ENCODE measurements at regions not wholly inside any gene's neighbourhood (a gene's known extent, or its start where the extent isn't known, plus 50 kb on each side); places are given as distances from the start of the nearest gene placed in this dataset.
"Not testable (repeated sequence)": the region's sequence is repeated elsewhere in the genome, so short reads cannot be mapped to it uniquely, and the experiment has no call there.

GRCh38 chr20:17837179-17837578 lies 131.4 kb downstream of the SNX5 start:
- no peak for DNase-seq (ENCODE audit: low read depth in 2 of 3, low spot score in 1 of 3)

- DNase-seq (ENCODE audit: low read depth in 2 of 3, low spot score in 1 of 3), result no peak
These were observed 132.2 kb downstream of the SNX5 start for GRCh38 chr20:17836303-17836861.

GRCh38 chr20:17835934-17836300 lies 132.7 kb downstream of the SNX5 start:
- DNase-seq (ENCODE audit: low read depth in 2 of 3, low spot score in 1 of 3), result no peak

GRCh38 chr20:17835240-17835933 lies 133.2 kb downstream of the SNX5 start:
- DNase-seq (ENCODE audit: low read depth in 2 of 3, low spot score in 1 of 3), result no peak

GRCh38 chr20:17834804-17835203 lies 133.8 kb downstream of the SNX5 start:
- DNase-seq (ENCODE audit: low read depth in 2 of 3, low spot score in 1 of 3), result no peak

- no peak for DNase-seq (ENCODE audit: low read depth in 2 of 3, low spot score in 1 of 3)
These were observed 133.4 kb downstream of the BANF2 start for GRCh38 chr20:17833036-17833674.

- no peak for DNase-seq (ENCODE audit: low read depth in 2 of 3, low spot score in 1 of 3)
These were observed 132.6 kb downstream of the BANF2 start for GRCh38 chr20:17832236-17832915.

GRCh38 chr20:17828598-17829144 lies 128.9 kb downstream of the BANF2 start:
- DNase-seq (ENCODE audit: low read depth in 2 of 3, low spot score in 1 of 3), result no peak

GRCh38 chr20:17827759-17828559 lies 128.2 kb downstream of the BANF2 start:
- DNase-seq (ENCODE audit: low read depth in 2 of 3, low spot score in 1 of 3), result no peak

GRCh38 chr20:17827079-17827478 lies 127.3 kb downstream of the BANF2 start:
- DNase-seq (ENCODE audit: low read depth in 2 of 3, low spot score in 1 of 3), result no peak

- DNase-seq (ENCODE audit: low read depth in 2 of 3, low spot score in 1 of 3), result peak; percentile 6 to 30 (median 20)
These were observed 126.4 kb downstream of the BANF2 start for GRCh38 chr20:17825960-17826843.

GRCh38 chr20:17825252-17825959 lies 125.6 kb downstream of the BANF2 start:
- no peak for DNase-seq (ENCODE audit: low read depth in 2 of 3, low spot score in 1 of 3)

GRCh38 chr20:17824676-17825251 lies 125.0 kb downstream of the BANF2 start:
- DNase-seq (ENCODE audit: low read depth in 2 of 3, low spot score in 1 of 3), result no peak

- DNase-seq (ENCODE audit: low read depth in 2 of 3, low spot score in 1 of 3), result no peak
These were observed 123.8 kb downstream of the BANF2 start for GRCh38 chr20:17823409-17824144.

GRCh38 chr20:17822540-17823408 lies 123.0 kb downstream of the BANF2 start:
- DNase-seq (ENCODE audit: low read depth in 2 of 3, low spot score in 1 of 3), result no peak

GRCh38 chr20:17822039-17822438 lies 122.3 kb downstream of the BANF2 start:
- no peak for DNase-seq (ENCODE audit: low read depth in 2 of 3, low spot score in 1 of 3)

- DNase-seq (ENCODE audit: low read depth in 2 of 3, low spot score in 1 of 3), result not testable (repeated sequence)
These were observed 121.8 kb downstream of the BANF2 start for GRCh38 chr20:17821606-17822005.
